Prostate gland (tissue), 2 donors: ENCODE measurements at regions not wholly inside any gene's neighbourhood (a gene's known extent, or its start where the extent isn't known, plus 50 kb on each side); places are given as distances from the start of the nearest gene placed in this dataset.

Source experiments
- CTCF ChIP-seq, 4 experiments: fragments of 200-600 bp in 2 of 4; fragments of 450-650 bp in 2 of 4; sonication (generic) in 2 of 4; IDR thresholded peaks; 1 replicate in 3 of 4; 2 replicates in 1 of 4; pipeline ENCODE4 v1.5.1; 2016 to 2019; ENCODE audit warnings: antibody characterized with exemption in 4 of 4, mild to moderate bottlenecking in 2 of 4, moderate library complexity in 2 of 4
- POLR2A ChIP-seq: fragments of 450-650 bp; IDR thresholded peaks from one replicate; pipeline ENCODE4 v1.6.1; 2016; ENCODE audit warnings: antibody characterized with exemption, mild to moderate bottlenecking
- POLR2AphosphoS5 ChIP-seq: sonication (generic); formaldehyde crosslinking; IDR thresholded peaks from one replicate; pipeline ENCODE4 v1.6.1; 2017; ENCODE audit warnings: antibody characterized with exemption

GRCh38 chrX:25941559-25942250 lies 196.4 kb upstream of the MAGEB18 start:
- TF ChIP-seq CTCF (IDR thresholded peaks at IDR 0.05) (no peak), POLR2A (no peak), POLR2AphosphoS5 (no peak)
